GM21423 (cell line): ENCODE measurements at regions not wholly inside any gene's neighbourhood (a gene's known extent, or its start where the extent isn't known, plus 50 kb on each side); places are given as distances from the start of the nearest gene placed in this dataset.

Experiments
- ATAC-seq: cut with Tn5 transposase; IDR thresholded peaks from one replicate; pipeline ENCODE4 v1.9.1; 2021; ENCODE audit warnings: mild to moderate bottlenecking, moderate library complexity; ENCODE audit not compliant: unreplicated experiment

- ATAC-seq: no peak
Measured at GRCh38 chr4:36492590-36492989, 211.2 kb downstream of the DTHD1 start.

- ATAC-seq: no peak
Measured at GRCh38 chr4:36493251-36493650, 211.8 kb downstream of the DTHD1 start.

GRCh38 chr4:36494016-36494415 lies 212.6 kb downstream of the DTHD1 start:
- no peak for ATAC-seq

DNA sequence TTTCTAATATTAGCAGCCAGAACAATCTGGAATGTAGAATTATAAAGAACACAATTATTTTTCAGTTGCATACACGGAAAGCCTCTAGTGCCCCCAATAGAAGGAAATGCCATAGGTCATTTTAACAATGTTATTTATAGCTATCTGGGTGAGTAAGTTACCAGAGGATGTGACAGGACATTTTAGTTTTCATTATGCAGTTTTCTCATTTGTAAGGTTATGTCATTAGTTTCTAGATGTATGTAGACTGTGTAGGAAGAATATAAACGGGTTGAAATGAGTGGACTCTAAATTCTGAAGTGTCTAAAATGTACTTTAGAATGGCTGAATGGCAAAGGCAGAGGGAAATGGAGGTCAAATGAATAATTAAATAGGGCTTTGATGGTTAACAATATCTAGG lies 213.3 kb downstream of the DTHD1 start:
- ATAC-seq: no peak

DNA sequence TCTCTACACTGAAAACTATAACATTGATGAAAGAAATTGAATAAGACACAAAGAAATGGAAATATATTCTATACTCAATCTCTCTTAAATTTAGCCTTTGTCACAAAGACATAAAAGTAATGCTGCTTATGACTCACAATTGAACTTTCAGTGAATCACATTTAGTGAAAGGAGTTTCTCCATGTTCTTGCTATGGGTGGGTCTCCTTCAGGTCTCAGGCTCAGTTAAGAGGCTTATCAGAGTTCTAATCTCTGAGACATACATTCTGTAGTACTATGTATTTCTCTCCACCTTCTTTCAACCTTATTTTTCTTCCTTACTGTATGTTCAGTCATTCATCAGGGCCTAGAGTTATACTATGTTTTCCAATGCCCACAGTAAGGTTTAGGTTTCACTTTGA lies 220.9 kb downstream of the DTHD1 start:
- no peak for ATAC-seq

DNA sequence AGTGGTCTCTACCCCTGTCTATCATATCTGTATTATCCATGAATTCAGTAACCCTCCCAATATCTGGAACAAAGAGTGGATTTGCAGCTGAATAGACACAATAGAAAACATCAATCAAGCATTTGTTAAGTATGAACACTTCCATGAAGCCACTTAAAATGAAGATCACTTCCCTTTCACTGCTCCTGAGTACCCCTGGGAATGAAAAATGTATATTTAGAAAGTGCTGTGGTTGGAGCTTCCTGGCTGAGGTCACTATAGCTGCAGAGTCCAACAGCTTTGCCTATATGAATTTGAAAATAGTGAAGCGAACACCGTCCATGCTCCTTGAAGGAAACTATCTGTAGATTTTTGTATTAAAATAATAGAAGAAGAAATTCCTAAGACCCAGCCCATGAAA lies 227.0 kb downstream of the DTHD1 start:
- no peak for ATAC-seq

DNA sequence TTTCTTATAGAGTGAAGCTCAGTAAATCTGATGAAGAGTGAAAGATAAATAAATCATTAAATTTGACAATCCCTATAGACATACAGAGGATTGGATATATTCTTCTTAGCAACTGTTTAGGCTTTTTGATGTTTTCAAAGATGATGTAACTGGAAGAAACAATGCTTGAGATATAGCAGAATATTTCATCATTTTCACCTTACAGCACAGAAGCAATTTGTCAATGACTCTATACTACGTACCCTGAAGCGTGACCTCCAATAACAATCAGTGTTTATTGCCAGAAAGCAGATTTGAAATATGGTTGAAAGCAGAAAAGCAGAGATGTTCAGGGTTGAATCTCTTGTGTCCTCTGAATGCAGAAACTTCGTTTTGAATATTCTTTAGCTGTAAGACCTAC lies 228.4 kb downstream of the DTHD1 start:
- ATAC-seq: no peak

- no peak for ATAC-seq
Measured at GRCh38 chr4:36511785-36512184, 230.4 kb downstream of the DTHD1 start.

GRCh38 chr4:36516522-36517095 lies 235.2 kb downstream of the DTHD1 start:
- no peak for ATAC-seq

DNA sequence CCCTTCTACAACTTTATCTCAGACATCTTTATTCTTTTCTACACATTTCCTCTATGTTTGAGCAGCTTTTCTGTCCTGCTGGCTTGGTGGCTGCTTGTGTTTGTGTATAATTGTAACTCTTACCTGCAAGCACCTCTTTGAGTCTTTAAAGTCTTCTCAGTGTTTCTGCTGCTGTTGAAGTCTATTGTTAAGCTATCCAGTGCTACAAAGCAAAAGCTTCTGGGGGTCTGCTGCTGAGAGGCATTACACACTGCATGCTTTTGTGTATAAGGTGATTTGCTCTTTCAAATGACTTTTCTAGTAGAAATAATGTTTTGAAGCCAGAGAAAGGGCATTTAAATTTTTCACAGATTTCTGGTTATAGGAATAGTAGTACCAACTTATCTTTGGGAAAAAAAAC lies 241.8 kb downstream of the DTHD1 start:
- no peak for ATAC-seq

- ATAC-seq: no peak
Measured at GRCh38 chr4:36532670-36533379, 251.4 kb downstream of the DTHD1 start.

GRCh38 chr4:36533944-36534343 lies 252.5 kb downstream of the DTHD1 start:
- no peak for ATAC-seq

DNA sequence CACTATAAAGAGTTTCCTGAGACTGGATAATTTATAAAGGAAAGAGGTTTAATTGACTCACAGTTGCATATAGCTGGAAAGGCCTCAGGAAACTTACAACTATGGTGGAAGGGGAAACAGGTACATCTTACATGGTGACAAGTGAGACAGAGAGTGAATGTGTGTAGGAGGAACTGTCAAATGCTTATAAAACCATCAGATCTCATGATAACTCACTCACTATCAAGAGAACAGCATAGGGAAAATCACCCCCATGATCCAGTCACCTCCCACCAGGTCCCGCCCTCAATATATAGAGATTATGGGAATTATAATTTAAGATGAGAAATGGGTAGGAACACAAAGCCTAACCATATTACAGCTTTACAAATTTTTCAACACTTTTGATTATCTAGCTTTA lies 266.0 kb downstream of the DTHD1 start:
- no peak for ATAC-seq

DNA sequence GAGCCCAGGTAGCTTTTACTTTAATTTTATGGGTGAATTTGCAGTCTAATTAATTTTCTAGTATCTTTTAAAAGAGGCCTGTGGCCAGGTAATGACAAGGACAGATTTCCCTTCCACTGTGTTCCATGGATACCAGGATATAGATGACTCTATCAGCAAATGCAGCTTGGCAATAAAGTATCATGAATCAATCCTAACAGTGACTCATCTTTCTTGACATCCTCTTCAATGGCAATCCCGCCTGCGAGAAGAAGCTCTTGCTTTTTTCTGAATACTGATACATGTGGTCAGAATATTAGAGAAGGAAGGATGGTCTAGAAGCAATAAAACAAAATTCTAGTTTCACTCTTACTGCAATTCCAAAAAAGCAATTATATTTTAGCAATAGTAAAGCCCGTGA lies 267.8 kb downstream of the DTHD1 start:
- ATAC-seq: no peak

GRCh38 chr4:36549992-36550391 lies 268.6 kb downstream of the DTHD1 start:
- ATAC-seq: no peak

GRCh38 chr4:36551697-36552214 lies 270.3 kb downstream of the DTHD1 start:
- peak; percentile 95 for ATAC-seq

DNA sequence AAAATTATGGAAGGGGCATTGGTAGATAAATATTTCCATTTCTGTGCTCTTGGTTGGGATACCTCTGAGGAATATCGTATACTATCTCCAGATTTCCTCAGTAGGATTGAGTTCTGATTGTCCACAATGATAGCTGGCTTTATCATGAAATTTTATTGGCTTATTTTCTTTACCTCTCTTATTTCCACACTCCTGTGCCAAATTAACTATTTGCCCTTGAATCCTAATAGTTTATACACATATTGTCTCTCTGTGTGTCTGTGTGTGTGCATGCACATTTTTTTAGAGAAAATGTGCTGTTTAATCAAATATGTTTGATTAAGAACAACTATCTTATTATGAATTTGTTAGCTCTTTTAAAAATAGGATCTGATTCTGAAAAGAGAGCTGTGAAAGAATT lies 271.6 kb downstream of the DTHD1 start:
- ATAC-seq: no peak

- ATAC-seq: no peak
Measured at GRCh38 chr4:36553453-36553852, 272.0 kb downstream of the DTHD1 start.

DNA sequence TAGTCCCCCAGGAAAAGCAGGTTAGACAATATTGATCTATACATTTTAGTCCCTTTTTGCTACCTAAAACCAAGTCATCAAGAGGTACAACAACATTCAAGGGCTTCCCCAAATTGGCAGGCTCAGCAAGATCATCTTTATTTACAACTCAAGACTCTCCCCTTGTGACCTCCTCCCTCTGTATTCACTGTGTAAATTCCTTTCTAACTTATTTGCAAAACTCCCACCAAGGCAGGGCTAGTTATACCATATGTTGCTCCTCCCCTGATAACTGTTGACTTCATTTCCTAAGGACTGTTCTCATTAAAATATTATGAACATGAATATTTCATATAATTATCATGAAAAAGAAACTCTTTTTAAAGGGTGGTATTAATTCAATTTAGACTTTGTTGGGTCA lies 275.6 kb downstream of the DTHD1 start:
- ATAC-seq: no peak

DNA sequence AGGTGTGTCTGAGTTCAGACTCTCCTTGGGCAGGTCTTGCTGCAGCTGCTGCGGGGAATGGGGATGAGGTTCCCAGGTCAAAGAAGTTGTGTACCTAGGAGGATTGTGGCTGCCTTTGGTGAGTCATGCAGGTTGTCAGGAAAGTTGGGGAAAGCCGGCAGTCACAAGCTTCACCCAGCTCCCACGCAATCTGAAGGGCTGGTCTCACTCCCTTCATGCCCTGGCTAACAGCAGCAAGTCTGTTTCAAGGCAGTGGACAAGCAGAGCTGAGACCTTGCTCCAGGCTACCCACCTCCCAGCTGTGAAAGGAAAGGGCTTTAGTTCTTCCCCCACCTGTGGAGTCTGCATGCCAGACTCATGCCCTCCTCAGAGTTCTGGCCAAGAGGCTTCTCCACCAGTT lies 287.2 kb downstream of the DTHD1 start:
- no peak for ATAC-seq

DNA sequence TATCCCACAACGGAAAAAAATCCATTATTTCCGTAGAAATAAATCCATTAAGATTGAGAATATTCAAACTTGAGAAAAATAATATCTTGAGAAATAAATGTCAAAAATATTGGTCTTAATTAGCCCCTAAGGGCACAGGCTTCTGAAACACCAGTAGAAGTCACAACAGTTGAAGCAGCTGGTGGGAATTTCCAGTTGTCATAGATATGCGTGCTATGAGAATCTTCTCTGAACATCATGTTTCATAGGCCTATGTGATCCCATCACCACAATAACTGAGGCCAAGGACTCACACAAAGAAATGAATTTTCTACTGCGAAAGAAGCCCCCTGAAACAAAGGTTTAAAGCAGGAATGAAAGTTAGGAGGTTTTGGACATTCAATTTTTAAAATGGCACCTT lies 292.0 kb downstream of the DTHD1 start:
- ATAC-seq: no peak

DNA sequence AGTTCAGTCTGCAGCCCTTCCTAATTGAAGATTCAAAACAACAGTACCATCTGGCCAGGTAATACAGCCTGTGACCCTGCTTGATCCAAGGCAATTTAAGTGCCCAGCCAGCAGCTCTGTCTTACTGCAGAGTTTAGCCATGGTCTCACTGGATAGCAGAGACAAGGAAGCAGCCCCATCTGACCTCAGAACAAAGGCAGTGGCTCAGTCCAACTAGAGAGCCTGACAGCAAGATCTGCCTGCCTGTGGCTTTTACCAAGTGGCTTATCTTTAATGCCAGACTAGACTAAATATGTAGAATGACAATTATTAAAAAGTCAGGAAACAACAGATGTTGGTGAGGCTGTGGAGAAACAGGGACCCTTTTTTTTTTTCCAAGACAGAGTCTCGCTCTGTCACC lies 293.4 kb downstream of the DTHD1 start:
- no peak for ATAC-seq

- ATAC-seq: no peak
Measured at GRCh38 chr4:36582198-36582597, 300.8 kb downstream of the DTHD1 start.
